Liver (tissue), 8 donors: ENCODE measurements at regions not wholly inside any gene's neighbourhood (a gene's known extent, or its start where the extent isn't known, plus 50 kb on each side); places are given as distances from the start of the nearest gene placed in this dataset.

Experiments used
- DNase-seq: peaks from one replicate; pipeline ENCODE4 v3.0.0-alpha.2; 2017; ENCODE audit warnings: low spot score
- H3K27ac ChIP-seq, 2 donors: one replicate each; pipeline ENCODE4 v1.7.0; 2013; ENCODE audit warnings: inconsistent platforms in 2 of 2, low read length in 2 of 2, control low read depth in 1 of 2, low read depth in 1 of 2, mild to moderate bottlenecking in 1 of 2
- H3K27me3 ChIP-seq, 4 donors: one replicate each; pipeline versions ENCODE4 v1.6.1 to v1.7.0; 2013; ENCODE audit warnings: low read length in 3 of 4, inconsistent platforms in 1 of 4, mild to moderate bottlenecking in 1 of 4, moderate library complexity in 1 of 4; ENCODE audit not compliant: control insufficient read depth in 4 of 4, insufficient read depth in 4 of 4
- H3K36me3 ChIP-seq, 4 donors: one replicate each; pipeline versions ENCODE4 v1.6.1 to v1.7.0; 2013; ENCODE audit warnings: low read length in 3 of 4, mild to moderate bottlenecking in 3 of 4, low read depth in 1 of 4, moderate library complexity in 1 of 4; ENCODE audit not compliant: control insufficient read depth in 4 of 4, insufficient read depth in 3 of 4
- H3K4me1 ChIP-seq, 4 donors: one replicate each; pipeline versions ENCODE4 v1.6.1 to v1.7.0; 2013; ENCODE audit warnings: low read length in 3 of 4, mild to moderate bottlenecking in 3 of 4, moderate library complexity in 1 of 4; ENCODE audit not compliant: control insufficient read depth in 4 of 4, insufficient read depth in 4 of 4
- H3K4me3 ChIP-seq, 3 donors: one replicate each; pipeline versions ENCODE4 v1.6.1 to v1.7.0; 2013; ENCODE audit warnings: low read length in 3 of 3, control low read depth in 1 of 3, low read depth in 1 of 3, mild to moderate bottlenecking in 1 of 3
- H3K9ac ChIP-seq, 2 donors: one replicate each; pipeline ENCODE4 v1.7.0; 2013; ENCODE audit warnings: low read length in 2 of 2, mild to moderate bottlenecking in 2 of 2, moderate library complexity in 2 of 2, control low read depth in 1 of 2, low read depth in 1 of 2
- H3K9me3 ChIP-seq, 4 donors: one replicate each; pipeline versions ENCODE4 v1.6.1 to v1.7.0; 2013; ENCODE audit warnings: low read length in 3 of 4; ENCODE audit not compliant: control insufficient read depth in 4 of 4
- EGR1 ChIP-seq, 2 donors: IDR thresholded peaks; 2 replicates each; pipeline ENCODE4 v1.6.1; 2016 to 2018; ENCODE audit warnings: antibody characterized with exemption in 2 of 2, low read depth in 2 of 2
- FOXA1 ChIP-seq: IDR thresholded peaks from 2 replicates; pipeline ENCODE4 v1.6.1; 2016; ENCODE audit warnings: antibody characterized with exemption
- FOXA2 ChIP-seq: IDR thresholded peaks from 2 replicates; pipeline ENCODE4 v1.6.1; 2016; ENCODE audit warnings: antibody characterized with exemption
- GABPA ChIP-seq, 2 donors: IDR thresholded peaks in 1 of 2; conservative IDR thresholded peaks in 1 of 2; 2 replicates each; pipeline ENCODE4 v1.6.1; 2016; ENCODE audit warnings: antibody characterized with exemption in 2 of 2, mild to moderate bottlenecking in 1 of 2, moderate library complexity in 1 of 2
- HNF4A ChIP-seq, 2 donors: conservative IDR thresholded peaks; 2 replicates each; pipeline ENCODE4 v1.6.1; 2016; ENCODE audit warnings: antibody characterized with exemption in 2 of 2, mild to moderate bottlenecking in 2 of 2
- HNF4G ChIP-seq: IDR thresholded peaks from 2 replicates; pipeline ENCODE4 v1.6.1; 2016; ENCODE audit warnings: antibody characterized with exemption
- JUND ChIP-seq, 2 donors: IDR thresholded peaks; 2 replicates each; pipeline ENCODE4 v1.6.1; 2016; ENCODE audit warnings: antibody characterized with exemption in 2 of 2
- NR2F2 ChIP-seq: IDR thresholded peaks from 2 replicates; pipeline ENCODE4 v1.6.1; 2016; ENCODE audit warnings: antibody characterized with exemption
- RAD21 ChIP-seq, 2 donors: IDR thresholded peaks; 2 replicates each; pipeline ENCODE4 v1.6.1; 2016; ENCODE audit warnings: antibody characterized with exemption in 2 of 2, mild to moderate bottlenecking in 2 of 2
- RXRA ChIP-seq, 2 donors: IDR thresholded peaks; 2 replicates each; pipeline ENCODE4 v1.6.1; 2017 to 2018; ENCODE audit warnings: antibody characterized with exemption in 2 of 2, mild to moderate bottlenecking in 1 of 2
- SP1 ChIP-seq: IDR thresholded peaks from 2 replicates; pipeline ENCODE4 v1.6.1; 2018; ENCODE audit warnings: antibody characterized with exemption, mild to moderate bottlenecking
- TAF1 ChIP-seq: conservative IDR thresholded peaks from 2 replicates; pipeline ENCODE4 v1.6.1; 2016; ENCODE audit warnings: antibody characterized with exemption, mild to moderate bottlenecking
- YY1 ChIP-seq: IDR thresholded peaks from 2 replicates; pipeline ENCODE4 v1.6.1; 2016; ENCODE audit warnings: antibody characterized with exemption, mild to moderate bottlenecking
- WGBS: extraction: QIAGEN DNeasy Blood & Tissue Kit; methylation state at CpG from one replicate; pipeline ENCODE4 v1.1.7; 2013; 5-methylcytosine and 5-hydroxymethylcytosine counted together
- TF ChIP-seq, protein P1 (sequence below): IDR thresholded peaks from 2 replicates; pipeline ENCODE4 v1.6.1; 2016; ENCODE audit warnings: antibody characterized with exemption
- TF ChIP-seq, protein P2 (sequence below): fragments of 150-350 bp; IDR thresholded peaks from 2 replicates; pipeline ENCODE4 v1.5.1; 2017; ENCODE audit warnings: improper control_type of control experiment, low read depth, low read length; ENCODE audit not compliant: missing input control
- TF ChIP-seq, protein P3 (sequence below): IDR thresholded peaks from 2 replicates; pipeline ENCODE4 v1.6.1; 2016; ENCODE audit warnings: antibody characterized with exemption, mild to moderate bottlenecking
- TF ChIP-seq, protein P4 (sequence below): IDR thresholded peaks from 2 replicates; pipeline ENCODE4 v1.6.1; 2016; ENCODE audit warnings: antibody characterized with exemption
- TF ChIP-seq, protein P5 (sequence below): IDR thresholded peaks from 2 replicates; pipeline ENCODE4 v1.6.1; 2016; ENCODE audit warnings: antibody characterized with exemption
- donor health status: healthy.
- donor health status: healthy.
- donor health status: healthy.
- donor health status: healthy.
- donor health status: healthy.

DNA sequence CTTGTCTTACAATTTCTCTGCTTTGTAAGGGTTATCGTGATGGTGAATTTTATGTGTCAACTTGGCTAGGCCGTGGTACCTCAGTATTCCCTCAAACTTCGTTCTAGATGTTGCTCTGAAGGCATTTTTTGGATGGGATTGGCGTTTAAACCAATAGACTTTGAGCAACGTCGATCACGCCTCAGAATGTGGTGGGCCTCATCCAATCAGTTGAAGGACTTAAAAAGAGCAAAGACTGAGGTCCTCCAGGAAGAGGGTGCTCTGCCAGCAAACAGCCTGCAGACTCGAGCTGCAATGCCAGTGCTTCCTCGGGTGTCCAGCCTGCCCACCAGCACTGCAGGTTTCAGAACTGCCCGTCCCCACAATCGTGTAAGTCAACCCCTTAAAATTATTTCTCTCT, 145.8 kb upstream of the SALL3 start:
- no peak overlapping the region for H3K9ac ChIP-seq
- no peak for DNase-seq
- WGBS: 74% methylated on average over 11 of the region's 11 CpGs
- no peaks in the 10 kb centered on the region for H3K4me1 ChIP-seq
- H3K9me3 ChIP-seq: no peaks in the 10 kb centered on the region
- no peak overlapping the region for H3K4me3 ChIP-seq
- H3K27me3 ChIP-seq: no peaks in the 10 kb centered on the region
- H3K36me3 ChIP-seq: no peaks in the 10 kb centered on the region
- TF ChIP-seq NR2F2 (no peak), JUND (IDR thresholded peaks at IDR 0.05) (no peak), TAF1 (no peak), RAD21 (IDR thresholded peaks at IDR 0.05) (no peak), FOXA2 (no peak), EGR1 (IDR thresholded peaks at IDR 0.05; ENCODE audit: low read depth in 2 of 2) (no peak), GABPA (IDR thresholded peaks at IDR 0.05 in 1 of 2, conservative IDR thresholded peaks at IDR 0.05 in 1 of 2) (no peak), HNF4G (no peak)
- TF ChIP-seq, protein P1, sequence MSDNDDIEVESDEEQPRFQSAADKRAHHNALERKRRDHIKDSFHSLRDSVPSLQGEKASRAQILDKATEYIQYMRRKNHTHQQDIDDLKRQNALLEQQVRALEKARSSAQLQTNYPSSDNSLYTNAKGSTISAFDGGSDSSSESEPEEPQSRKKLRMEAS: no peak
- TF ChIP-seq, protein P2, sequence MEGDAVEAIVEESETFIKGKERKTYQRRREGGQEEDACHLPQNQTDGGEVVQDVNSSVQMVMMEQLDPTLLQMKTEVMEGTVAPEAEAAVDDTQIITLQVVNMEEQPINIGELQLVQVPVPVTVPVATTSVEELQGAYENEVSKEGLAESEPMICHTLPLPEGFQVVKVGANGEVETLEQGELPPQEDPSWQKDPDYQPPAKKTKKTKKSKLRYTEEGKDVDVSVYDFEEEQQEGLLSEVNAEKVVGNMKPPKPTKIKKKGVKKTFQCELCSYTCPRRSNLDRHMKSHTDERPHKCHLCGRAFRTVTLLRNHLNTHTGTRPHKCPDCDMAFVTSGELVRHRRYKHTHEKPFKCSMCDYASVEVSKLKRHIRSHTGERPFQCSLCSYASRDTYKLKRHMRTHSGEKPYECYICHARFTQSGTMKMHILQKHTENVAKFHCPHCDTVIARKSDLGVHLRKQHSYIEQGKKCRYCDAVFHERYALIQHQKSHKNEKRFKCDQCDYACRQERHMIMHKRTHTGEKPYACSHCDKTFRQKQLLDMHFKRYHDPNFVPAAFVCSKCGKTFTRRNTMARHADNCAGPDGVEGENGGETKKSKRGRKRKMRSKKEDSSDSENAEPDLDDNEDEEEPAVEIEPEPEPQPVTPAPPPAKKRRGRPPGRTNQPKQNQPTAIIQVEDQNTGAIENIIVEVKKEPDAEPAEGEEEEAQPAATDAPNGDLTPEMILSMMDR: no peak
- no peak overlapping the region for H3K27ac ChIP-seq

DNA sequence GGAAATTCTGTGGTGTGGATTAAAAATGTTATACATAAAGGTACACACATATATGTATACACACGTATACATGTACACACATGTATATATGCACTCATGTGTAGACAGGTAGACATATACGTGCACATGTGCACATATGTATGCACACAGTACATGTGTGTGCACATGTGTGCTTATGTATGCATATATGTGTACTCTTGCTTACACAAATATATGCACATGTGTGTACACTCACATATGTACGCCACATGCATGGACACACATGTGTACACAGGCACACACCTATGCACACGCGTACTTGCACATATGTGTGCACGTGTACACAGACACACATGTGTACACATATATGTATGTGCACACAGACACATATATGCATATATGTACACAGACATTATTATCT, 142.8 kb upstream of the SALL3 start:
- no peak overlapping the region for H3K9ac ChIP-seq
- H3K27ac ChIP-seq: no peak overlapping the region
- no peaks in the 10 kb centered on the region for H3K4me1 ChIP-seq
- no peak for DNase-seq
- H3K36me3 ChIP-seq: no peaks in the 10 kb centered on the region
- 84% methylated on average over 6 of the region's 6 CpGs for WGBS
- TF ChIP-seq RXRA (IDR thresholded peaks at IDR 0.05) (no peak), EGR1 (IDR thresholded peaks at IDR 0.05; ENCODE audit: low read depth in 2 of 2) (no peak), GABPA (IDR thresholded peaks at IDR 0.05 in 1 of 2, conservative IDR thresholded peaks at IDR 0.05 in 1 of 2) (no peak), HNF4A (conservative IDR thresholded peaks at IDR 0.05) (no peak), FOXA2 (no peak), HNF4G (no peak), RAD21 (IDR thresholded peaks at IDR 0.05) (no peak), SP1 (no peak), NR2F2 (no peak), JUND (IDR thresholded peaks at IDR 0.05) (no peak), TAF1 (no peak), FOXA1 (no peak), YY1 (no peak)
- TF ChIP-seq, protein P1: no peak
- TF ChIP-seq, protein P3, sequence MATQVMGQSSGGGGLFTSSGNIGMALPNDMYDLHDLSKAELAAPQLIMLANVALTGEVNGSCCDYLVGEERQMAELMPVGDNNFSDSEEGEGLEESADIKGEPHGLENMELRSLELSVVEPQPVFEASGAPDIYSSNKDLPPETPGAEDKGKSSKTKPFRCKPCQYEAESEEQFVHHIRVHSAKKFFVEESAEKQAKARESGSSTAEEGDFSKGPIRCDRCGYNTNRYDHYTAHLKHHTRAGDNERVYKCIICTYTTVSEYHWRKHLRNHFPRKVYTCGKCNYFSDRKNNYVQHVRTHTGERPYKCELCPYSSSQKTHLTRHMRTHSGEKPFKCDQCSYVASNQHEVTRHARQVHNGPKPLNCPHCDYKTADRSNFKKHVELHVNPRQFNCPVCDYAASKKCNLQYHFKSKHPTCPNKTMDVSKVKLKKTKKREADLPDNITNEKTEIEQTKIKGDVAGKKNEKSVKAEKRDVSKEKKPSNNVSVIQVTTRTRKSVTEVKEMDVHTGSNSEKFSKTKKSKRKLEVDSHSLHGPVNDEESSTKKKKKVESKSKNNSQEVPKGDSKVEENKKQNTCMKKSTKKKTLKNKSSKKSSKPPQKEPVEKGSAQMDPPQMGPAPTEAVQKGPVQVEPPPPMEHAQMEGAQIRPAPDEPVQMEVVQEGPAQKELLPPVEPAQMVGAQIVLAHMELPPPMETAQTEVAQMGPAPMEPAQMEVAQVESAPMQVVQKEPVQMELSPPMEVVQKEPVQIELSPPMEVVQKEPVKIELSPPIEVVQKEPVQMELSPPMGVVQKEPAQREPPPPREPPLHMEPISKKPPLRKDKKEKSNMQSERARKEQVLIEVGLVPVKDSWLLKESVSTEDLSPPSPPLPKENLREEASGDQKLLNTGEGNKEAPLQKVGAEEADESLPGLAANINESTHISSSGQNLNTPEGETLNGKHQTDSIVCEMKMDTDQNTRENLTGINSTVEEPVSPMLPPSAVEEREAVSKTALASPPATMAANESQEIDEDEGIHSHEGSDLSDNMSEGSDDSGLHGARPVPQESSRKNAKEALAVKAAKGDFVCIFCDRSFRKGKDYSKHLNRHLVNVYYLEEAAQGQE: no peak
- TF ChIP-seq, protein P4, sequence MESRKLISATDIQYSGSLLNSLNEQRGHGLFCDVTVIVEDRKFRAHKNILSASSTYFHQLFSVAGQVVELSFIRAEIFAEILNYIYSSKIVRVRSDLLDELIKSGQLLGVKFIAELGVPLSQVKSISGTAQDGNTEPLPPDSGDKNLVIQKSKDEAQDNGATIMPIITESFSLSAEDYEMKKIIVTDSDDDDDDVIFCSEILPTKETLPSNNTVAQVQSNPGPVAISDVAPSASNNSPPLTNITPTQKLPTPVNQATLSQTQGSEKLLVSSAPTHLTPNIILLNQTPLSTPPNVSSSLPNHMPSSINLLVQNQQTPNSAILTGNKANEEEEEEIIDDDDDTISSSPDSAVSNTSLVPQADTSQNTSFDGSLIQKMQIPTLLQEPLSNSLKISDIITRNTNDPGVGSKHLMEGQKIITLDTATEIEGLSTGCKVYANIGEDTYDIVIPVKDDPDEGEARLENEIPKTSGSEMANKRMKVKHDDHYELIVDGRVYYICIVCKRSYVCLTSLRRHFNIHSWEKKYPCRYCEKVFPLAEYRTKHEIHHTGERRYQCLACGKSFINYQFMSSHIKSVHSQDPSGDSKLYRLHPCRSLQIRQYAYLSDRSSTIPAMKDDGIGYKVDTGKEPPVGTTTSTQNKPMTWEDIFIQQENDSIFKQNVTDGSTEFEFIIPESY: no peak
- TF ChIP-seq, protein P5, sequence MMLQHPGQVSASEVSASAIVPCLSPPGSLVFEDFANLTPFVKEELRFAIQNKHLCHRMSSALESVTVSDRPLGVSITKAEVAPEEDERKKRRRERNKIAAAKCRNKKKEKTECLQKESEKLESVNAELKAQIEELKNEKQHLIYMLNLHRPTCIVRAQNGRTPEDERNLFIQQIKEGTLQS: no peak
- TF ChIP-seq, protein P2: no peak
- H3K27me3 ChIP-seq: no peaks in the 10 kb centered on the region
- no peaks in the 10 kb centered on the region for H3K9me3 ChIP-seq
- no peak overlapping the region for H3K4me3 ChIP-seq
